ENCODE measurements at regions not wholly inside any gene's neighbourhood (a gene's known extent, or its start where the extent isn't known, plus 50 kb on each side); places are given as distances from the start of the nearest gene placed in this dataset.

DNA sequence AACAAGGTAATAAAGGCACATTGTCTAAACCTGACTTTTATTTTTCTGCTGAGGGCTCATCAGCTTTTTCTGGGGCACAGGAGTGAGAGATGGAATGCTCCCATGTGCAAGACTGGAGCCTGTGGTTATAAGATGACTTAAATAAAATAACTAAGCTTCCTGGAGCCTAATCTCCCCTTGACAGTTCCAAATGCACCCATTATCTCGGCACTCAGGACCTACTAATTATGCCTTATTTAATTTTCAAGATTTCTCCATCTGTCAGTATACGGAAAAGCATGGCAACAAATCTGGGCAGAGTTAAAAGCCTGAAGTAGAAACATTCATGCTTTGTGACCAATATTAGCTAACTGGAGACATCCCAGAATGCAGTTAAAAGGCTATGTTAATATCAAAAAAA, 416.7 kb upstream of the TEX13C start (continued):
- TF ChIP-seq EZH2 (IDR thresholded peaks at IDR 0.05) (no peak), CEBPB (IDR thresholded peaks at IDR 0.05; ENCODE audit: low read depth) (no peak), SP1 (IDR thresholded peaks at IDR 0.05; ENCODE audit: low read depth) (no peak), SIN3A (IDR thresholded peaks at IDR 0.05; ENCODE audit: low read depth) (no peak)

DNA sequence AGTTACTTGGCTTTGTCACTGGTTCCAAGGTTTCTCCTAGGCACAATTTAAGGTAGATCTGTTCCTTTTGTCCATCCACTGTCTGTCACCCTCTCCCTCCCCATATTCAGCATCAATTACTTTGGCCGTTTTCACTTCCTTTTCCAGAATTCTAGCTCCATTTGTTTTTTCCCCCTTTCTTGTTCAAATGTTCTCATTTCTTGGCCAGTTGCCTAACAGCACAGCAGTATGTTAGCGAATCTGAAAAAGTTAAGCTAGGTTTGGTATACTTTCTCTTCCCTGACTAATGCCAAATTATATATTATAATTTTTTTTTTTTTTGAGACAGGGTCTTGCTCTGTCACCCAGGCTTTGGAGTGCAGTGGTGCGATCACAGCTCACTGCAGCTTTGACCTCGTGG, 409.1 kb upstream of the TEX13C start:
- Histone ChIP-seq H3K4me2 (ENCODE audit: low read length) (no peak overlapping the region), H2AFZ (ENCODE audit: low read depth, low read length, poor library complexity, severe bottlenecking) (no peak overlapping the region), H4K20me1 (ENCODE audit: insufficient read depth) (no peaks in the 10 kb centered on the region), H3K4me3 (replicated peaks in 1 of 2; ENCODE audit: low read depth in 1 of 2, low read length in 2 of 2) (no peak overlapping the region), H3K9me2 (ENCODE audit: insufficient read depth) (no peaks in the 10 kb centered on the region), H3K79me2 (ENCODE audit: insufficient read depth, low read length) (no peaks in the 10 kb centered on the region), H3K36me3 (ENCODE audit: control insufficient read depth in 1 of 2, insufficient read depth in 2 of 2, low read length in 2 of 2) (no peaks in the 10 kb centered on the region), H3K27me3 (ENCODE audit: insufficient read depth, low read length) (no peaks in the 10 kb centered on the region), H3K4me1 (ENCODE audit: control insufficient read depth in 1 of 2, insufficient read depth in 2 of 2, low read length in 2 of 2) (no peaks in the 10 kb centered on the region), H3K27ac (ENCODE audit: low read depth, low read length) (no peak overlapping the region), H3K9me3 (ENCODE audit: control insufficient read depth in 1 of 2, insufficient read depth in 1 of 2, low read depth in 1 of 2, low read length in 2 of 2) (no peaks in the 10 kb centered on the region), H3K9ac (ENCODE audit: low read length) (no peak overlapping the region)
- ATAC-seq: no peak
- no peak for TF ChIP-seq CBX3 (IDR thresholded peaks at IDR 0.05; ENCODE audit: low read depth)
- no peak for TF ChIP-seq ZFX (IDR thresholded peaks at IDR 0.05)
- no peak for TF ChIP-seq ELF1 (IDR thresholded peaks at IDR 0.05; ENCODE audit: borderline replicate concordance, low read depth)
- TF ChIP-seq EGR1 (IDR thresholded peaks at IDR 0.05; ENCODE audit: low read depth): no peak
- TF ChIP-seq, protein P1, sequence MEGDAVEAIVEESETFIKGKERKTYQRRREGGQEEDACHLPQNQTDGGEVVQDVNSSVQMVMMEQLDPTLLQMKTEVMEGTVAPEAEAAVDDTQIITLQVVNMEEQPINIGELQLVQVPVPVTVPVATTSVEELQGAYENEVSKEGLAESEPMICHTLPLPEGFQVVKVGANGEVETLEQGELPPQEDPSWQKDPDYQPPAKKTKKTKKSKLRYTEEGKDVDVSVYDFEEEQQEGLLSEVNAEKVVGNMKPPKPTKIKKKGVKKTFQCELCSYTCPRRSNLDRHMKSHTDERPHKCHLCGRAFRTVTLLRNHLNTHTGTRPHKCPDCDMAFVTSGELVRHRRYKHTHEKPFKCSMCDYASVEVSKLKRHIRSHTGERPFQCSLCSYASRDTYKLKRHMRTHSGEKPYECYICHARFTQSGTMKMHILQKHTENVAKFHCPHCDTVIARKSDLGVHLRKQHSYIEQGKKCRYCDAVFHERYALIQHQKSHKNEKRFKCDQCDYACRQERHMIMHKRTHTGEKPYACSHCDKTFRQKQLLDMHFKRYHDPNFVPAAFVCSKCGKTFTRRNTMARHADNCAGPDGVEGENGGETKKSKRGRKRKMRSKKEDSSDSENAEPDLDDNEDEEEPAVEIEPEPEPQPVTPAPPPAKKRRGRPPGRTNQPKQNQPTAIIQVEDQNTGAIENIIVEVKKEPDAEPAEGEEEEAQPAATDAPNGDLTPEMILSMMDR (IDR thresholded peaks at IDR 0.05 in 2 of 3, conservative IDR thresholded peaks at IDR 0.05 in 1 of 3; ENCODE audit: borderline replicate concordance in 1 of 3, insufficient read depth in 1 of 3, low read depth in 2 of 3, low read length in 2 of 3): no peak
- no peak for TF ChIP-seq CEBPB (IDR thresholded peaks at IDR 0.05; ENCODE audit: low read depth)
- TF ChIP-seq SP1 (IDR thresholded peaks at IDR 0.05; ENCODE audit: low read depth): no peak
- TF ChIP-seq ZNF274 (IDR thresholded peaks at IDR 0.05; ENCODE audit: low read depth, low read length): no peak
- TF ChIP-seq FOSL1 (IDR thresholded peaks at IDR 0.05; ENCODE audit: low read depth): no peak
- no peak for TF ChIP-seq SRF (IDR thresholded peaks at IDR 0.05; ENCODE audit: low read depth)
- TF ChIP-seq, protein P2, sequence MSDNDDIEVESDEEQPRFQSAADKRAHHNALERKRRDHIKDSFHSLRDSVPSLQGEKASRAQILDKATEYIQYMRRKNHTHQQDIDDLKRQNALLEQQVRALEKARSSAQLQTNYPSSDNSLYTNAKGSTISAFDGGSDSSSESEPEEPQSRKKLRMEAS (IDR thresholded peaks at IDR 0.05): no peak
- no peak for TF ChIP-seq POLR2A (IDR thresholded peaks at IDR 0.05; ENCODE audit: borderline replicate concordance, extremely low read depth, insufficient read depth, insufficient read length)
- no peak for TF ChIP-seq EZH2phosphoT487 (IDR thresholded peaks at IDR 0.05; ENCODE audit: borderline replicate concordance)
- TF ChIP-seq, protein P3, sequence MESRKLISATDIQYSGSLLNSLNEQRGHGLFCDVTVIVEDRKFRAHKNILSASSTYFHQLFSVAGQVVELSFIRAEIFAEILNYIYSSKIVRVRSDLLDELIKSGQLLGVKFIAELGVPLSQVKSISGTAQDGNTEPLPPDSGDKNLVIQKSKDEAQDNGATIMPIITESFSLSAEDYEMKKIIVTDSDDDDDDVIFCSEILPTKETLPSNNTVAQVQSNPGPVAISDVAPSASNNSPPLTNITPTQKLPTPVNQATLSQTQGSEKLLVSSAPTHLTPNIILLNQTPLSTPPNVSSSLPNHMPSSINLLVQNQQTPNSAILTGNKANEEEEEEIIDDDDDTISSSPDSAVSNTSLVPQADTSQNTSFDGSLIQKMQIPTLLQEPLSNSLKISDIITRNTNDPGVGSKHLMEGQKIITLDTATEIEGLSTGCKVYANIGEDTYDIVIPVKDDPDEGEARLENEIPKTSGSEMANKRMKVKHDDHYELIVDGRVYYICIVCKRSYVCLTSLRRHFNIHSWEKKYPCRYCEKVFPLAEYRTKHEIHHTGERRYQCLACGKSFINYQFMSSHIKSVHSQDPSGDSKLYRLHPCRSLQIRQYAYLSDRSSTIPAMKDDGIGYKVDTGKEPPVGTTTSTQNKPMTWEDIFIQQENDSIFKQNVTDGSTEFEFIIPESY (IDR thresholded peaks at IDR 0.05; ENCODE audit: extremely low read depth, insufficient replicate concordance, low read length): no peak
- TF ChIP-seq JUND (IDR thresholded peaks at IDR 0.05): no peak
- TF ChIP-seq YY1 (IDR thresholded peaks at IDR 0.05; ENCODE audit: extremely low read depth, insufficient replicate concordance, low read depth, low read length): no peak
- no peak for TF ChIP-seq RAD21 (IDR thresholded peaks at IDR 0.05; ENCODE audit: low read depth)
- TF ChIP-seq TCF7L2 (IDR thresholded peaks at IDR 0.05; ENCODE audit: borderline replicate concordance, extremely low read depth, insufficient read depth, insufficient read length): no peak
- TF ChIP-seq, protein P4, sequence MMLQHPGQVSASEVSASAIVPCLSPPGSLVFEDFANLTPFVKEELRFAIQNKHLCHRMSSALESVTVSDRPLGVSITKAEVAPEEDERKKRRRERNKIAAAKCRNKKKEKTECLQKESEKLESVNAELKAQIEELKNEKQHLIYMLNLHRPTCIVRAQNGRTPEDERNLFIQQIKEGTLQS (IDR thresholded peaks at IDR 0.05): no peak
- RAD21 ChIA-PET (ENCODE audit: low non-redundant PET in 1 of 2, low total read pairs in 2 of 2, uncharacterized antibody in 2 of 2, unreplicated experiment in 2 of 2): no interaction called here
- no peak for DNase-seq (ENCODE audit: low read depth, low spot score)
- POLR2A ChIA-PET: no interaction called here
- intact Hi-C loops (cut with micrococcal nuclease): no loop called here
- no TSS peak for BruUV-seq (replicated peaks)
- CTCF ChIA-PET: no interaction called here

Data from HCT116 (cell line).